Fibroblast of the conjunctiva (primary cell): ENCODE measurements at regions not wholly inside any gene's neighbourhood (a gene's known extent, or its start where the extent isn't known, plus 50 kb on each side); places are given as distances from the start of the nearest gene placed in this dataset.

ENCODE experiments used
- DNase-seq: peaks from one replicate; pipeline ENCODE4 v3.0.0-alpha.2; 2010; ENCODE audit warnings: low read depth

DNA sequence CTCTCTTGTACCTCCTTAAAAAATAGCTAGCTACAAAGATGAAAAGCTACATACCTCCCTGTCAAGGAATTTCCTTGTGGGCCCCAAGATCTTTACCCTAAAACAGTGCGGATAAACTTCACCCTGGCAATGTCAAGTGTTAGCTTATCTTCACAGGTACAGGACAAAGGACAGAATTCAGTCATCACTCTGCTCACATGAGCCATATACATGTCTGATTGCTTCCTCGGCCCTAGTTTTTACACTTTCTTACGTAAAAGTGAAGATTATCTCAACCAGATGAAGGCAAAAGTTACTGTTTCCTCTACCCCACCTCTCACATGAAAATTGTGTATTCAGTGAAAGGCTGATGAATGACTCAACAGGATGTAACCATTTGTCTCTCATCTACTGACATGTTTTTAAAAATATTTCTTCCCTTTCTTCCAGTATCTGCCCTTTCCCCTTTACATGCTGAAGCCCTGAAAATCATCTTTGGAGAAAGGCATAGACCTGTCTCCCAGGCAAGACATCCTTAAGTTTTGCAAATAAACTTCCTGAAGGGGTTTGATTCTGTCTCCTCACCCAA lies 890.1 kb downstream of the GALC start:
- no peak for DNase-seq

DNA sequence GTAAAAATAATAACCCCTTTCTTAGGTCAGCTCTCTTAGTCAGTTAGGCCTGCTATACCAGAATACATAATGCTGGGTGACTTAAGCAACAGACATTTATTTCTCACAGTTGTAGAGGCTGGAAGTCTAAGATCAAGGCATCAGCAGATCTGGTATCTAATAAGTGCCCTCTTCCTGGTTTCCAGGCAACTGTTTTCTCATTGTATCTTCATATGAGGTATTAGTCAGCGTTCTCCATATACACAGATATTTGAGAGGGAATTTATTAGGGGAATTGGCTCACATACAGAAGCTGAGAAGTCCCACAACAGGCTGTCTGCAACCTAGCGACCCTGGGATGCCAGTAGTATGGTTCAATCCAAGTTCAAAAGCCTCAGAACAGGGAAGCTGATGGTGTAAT lies 896.0 kb downstream of the GALC start:
- no peak for DNase-seq

DNA sequence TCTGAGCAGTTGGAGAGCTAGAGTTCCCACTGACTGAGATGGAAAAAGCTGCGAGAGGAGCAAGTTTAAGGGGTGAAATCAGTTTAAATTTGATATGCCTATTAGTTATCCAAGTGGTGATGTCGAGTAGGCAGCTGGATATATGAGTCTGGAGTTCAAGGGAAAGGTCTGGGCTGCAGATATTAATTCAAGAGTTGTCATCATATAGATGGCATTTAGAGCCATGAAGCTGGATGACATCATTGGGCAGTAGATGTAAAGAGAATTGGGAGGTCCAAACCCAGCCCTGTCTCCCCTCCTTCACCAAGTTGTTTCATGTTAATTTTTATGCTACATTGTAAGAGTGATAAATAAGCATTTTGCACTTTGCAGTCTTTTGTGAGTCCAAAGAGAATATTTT lies 898.1 kb downstream of the GALC start:
- no peak for DNase-seq

DNA sequence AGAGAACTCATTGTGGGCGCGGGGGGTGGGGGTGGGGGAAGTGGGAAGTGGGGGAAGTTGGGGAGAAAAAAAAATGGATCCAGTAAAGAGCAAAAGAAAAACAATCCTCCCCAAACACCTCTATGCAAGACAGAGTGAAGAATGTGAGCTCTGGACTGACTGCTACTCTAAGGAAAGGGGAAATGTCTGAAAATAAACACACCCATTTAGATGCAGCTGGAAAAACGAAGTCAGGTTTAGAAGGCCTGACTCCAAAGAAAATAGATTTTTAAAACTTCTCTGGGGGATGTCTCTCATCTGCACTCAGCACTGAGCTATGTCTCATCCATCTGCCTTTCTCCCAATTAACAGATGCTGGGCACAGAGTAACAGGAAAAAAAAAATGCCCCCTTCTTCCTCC lies 904.4 kb downstream of the GALC start:
- no peak for DNase-seq

DNA sequence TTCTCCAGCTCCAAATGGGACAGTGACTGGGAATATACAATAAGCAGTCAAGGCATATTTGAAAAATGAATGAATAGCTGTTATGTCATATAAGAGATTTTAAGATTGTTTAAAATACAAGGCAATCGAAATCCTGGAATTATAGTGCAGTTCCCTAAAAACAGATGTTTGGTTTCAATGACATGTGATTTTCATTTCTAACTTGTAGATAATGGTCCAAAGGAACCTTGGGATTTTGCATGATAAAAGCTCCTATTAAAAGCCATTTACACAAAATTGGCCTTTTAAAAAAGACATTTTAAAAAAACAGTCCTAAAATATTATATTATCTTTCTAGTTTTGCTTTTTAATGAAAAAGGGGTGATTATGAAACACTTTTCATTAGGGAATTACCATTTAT lies 905.1 kb downstream of the GALC start:
- DNase-seq, result no peak

DNA sequence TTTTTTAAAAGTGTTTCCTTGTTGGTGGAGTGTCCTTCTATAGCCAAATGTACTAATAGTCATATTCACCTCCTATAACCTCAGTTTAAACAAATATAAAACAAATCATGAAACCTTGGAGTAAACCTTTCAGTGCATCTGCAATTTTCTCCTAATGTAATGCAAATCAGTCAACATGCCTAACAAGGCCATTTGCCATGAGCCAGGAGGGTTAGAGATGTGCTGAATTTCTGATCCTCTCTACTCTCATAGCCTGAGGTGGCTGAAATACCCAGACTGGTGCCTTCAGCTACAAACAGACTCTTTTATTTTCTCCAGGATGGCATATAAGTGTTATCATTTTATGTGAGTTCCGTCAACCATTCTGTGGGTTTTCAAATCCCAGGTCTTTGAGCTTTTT lies 908.1 kb downstream of the GALC start:
- no peak for DNase-seq

DNA sequence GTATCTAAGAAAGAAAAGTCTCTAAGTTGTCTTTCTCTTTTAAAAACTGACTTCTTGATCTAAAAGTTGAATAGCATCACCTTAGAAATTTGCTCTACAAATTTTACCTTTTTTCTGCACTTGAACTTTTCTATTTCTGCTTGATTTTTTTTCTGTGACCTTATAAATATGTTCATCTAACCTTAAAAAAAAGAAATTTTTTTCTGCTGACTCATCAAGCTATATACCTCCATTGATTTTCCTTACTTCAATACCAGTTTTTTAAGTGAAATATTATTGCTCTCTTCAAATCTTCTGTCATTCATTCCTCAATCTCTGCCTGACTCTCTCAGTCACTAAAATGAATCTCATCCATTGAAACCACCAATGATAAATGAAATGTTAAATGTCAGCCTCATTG lies 910.1 kb downstream of the GALC start:
- no peak for DNase-seq

DNA sequence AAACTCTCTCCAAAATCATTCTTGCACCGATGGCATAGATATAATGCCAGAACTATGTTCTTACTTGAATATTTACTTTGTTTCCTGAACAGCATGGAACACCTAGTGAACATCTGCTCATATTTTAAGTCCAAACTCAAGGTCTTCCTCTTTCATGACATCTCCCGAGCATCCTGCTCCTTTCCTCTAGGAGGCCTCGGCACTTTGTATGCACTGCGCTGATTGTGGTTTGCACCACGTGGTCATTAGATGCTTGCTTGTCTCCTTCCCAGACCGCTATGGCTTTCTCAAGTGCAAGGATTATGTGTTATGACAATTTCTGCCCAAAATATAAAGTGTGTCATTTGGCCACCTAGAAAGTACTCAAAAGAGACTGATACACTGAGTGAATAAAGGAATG lies 912.0 kb downstream of the GALC start:
- no peak for DNase-seq

DNA sequence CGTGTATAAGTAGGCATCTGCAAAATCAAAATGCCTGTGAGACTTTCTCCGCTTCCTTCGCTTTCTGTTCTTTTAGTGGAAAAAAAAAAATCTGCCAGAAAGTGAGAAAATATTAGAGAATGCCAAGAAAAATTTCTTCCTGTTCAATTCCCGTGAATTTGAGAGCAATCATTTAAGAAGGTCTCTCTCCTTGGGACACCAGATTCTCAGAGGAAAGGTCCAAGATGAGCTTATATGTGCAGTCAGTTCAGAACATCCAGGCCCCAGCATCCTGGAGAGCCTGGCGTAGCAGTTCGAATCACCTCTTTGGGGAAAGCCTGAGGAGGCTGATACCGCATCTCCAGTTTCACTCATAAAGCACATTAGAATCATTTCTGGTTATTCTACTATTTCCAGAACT lies 912.8 kb downstream of the GALC start:
- no peak for DNase-seq

DNA sequence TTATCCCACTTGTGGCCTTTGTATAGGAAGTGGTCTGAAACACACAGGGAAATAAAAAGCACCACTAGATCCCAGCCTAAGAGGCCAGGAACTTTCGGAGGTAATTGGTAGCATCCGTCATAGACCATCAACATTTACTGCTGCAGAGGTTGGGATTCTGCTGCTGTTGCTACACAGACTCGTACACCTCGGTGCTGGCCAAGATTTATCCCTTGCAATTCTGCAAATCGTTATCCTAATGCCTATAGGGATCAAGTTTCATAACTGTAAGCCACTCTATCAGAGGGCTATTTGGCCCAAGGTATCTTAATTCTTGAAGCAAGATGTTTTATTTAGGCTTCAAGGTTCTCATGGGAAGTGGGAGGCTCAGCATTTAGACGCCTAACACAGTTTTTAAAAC lies 913.6 kb downstream of the GALC start:
- no peak for DNase-seq

DNA sequence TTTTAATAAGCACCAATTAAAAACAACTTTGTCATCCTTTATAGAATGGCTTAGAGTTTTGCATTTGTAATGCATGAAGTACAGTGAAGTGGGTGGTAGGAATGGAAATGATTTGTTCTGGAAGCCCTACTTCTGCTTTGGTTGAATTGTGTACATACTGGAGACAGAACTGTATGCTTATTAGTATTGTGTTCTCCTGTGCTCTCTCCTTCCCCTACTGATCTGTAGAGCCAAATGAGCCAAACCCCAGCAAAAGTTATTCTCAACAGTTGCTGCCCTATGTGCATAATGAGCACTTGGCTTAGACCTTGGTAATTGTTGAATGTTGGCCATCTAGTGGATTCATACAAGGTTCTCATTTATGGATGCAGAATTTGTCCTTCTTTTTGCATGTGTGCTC lies 916.1 kb downstream of the GALC start:
- no peak for DNase-seq

DNA sequence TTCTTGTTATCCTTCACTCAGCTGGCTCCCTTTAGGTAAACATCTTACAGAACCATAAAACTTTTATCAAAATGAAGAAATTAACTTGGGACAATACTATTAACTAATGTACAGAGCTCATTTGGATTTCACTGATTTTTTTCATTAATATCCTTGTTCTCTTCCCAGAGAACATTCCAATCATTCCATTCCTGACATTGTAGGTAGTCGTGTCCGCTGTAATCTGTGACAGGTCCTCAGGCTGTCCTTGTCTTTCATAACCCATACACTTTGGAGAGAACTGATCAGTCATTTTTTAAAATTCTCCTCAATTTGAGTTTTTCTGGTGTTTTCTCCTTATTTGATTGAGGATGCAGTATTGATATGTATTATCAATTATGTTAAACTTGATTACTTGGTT lies 916.8 kb downstream of the GALC start:
- DNase-seq, result no peak

DNA sequence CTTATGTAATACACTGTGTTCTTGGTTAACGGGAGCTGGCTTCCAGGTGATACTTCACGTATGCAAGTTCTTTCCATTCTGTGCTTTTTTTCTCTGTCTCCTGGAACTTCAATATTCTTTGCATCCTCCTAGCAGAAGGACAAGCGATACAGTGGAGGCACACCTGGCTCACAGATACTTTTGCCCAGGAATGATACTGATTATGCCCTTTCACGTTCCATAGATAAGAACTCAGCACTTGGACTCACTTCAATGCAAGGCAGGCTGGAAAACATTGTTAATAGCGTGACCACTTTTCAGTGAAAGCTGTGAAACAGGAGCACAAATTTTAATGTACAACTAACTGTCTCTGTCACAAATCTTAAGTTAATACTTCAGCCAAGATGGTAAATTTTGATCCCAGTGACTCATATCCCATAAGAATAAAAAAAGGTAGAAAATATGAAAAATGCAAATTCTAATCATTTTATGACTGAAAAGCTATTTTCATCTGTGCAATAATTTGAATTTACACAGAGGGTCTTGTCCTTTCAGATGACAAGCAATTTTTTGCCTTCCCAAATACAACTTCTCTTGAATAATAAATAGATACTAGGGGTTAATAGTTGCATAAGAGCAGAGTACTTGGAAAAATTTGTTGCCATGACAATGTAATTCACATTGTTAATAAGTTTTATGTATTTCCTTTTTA lies 919.0 kb downstream of the GALC start:
- no peak for DNase-seq

DNA sequence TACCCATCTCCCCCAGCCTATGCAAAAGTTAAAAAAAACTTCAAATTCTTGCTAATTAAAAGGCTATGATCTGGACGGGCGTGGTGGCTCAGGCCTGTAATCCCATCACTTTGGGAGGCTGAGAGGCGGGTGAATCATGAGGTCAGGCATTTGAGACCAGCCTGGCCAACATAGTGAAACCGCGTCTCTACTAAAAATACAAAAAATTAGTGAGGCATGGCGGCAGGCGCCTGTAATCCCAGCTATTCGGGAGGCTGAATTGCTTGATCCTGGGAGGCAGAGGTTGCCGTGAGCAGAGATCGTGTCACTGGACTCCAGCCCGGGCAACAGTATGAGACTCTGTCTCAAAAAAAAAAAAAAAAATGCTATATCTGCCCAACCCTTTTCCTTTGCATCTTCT lies 925.4 kb downstream of the GALC start:
- DNase-seq, result no peak

DNA sequence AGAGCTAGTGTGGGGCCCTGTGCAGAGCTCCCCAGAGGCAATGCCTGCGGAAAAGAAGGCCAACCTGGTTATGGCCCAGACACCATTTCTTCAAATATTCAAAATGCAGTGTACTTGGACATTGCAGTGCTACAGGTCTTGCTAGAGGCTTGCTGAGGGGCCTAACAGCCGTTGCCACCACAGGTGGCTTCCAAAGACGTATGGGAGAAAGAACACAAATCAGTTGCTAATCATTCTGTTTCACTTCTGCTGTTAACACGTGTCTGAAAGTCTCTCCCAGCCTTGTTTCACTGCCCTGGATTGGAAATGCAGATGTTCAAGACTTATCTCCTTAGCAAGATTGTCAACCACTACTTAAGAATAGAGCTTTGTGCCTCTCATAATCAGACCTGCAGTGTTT lies 925.9 kb downstream of the GALC start:
- no peak for DNase-seq

DNA sequence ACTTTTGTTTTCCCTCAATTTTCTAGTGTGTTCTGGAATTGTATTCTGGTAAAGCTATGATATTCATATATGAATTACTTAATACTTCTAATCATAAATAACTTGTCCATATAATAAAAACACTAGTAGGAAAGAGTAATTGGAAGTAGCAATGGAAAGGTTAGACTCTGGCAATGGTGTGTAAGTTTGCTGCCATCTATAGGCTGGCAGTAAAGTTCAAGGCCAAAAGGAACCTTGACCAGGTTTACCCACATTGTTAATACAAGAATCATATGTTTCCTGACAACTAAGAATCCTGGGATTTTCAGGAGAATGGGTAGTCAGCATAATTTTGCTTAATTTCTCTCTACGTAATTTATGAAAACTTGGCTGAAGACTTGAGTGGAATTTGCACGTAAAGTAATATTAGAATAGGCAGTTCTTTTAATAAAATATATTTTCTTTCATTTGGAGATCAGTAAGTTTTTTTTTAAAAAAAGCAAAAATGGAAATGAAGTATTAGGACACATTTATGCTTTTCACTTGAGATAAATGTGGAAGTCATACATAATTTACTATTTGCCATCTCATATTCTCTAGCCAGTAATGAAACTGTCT lies 926.7 kb downstream of the GALC start:
- DNase-seq, result no peak

DNA sequence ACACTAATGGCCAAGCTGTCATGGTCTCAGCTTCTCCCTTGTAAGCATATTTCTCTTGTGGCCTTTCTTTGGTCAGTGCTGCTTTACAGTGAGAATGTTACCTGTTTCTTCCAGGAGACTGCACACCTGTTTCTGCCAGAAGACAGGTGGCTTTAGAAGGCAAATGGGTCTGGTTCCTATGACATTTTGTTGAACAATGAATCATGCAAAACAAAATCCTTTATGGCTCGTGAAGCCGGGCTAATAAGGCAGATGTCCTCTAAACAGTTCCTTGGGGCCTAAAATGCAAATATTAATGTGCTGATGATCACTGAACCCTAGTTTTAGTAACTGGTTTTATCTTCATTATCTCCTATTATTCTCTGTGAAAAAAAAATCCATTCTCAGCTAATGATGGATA lies 927.6 kb downstream of the GALC start:
- DNase-seq, result no peak

DNA sequence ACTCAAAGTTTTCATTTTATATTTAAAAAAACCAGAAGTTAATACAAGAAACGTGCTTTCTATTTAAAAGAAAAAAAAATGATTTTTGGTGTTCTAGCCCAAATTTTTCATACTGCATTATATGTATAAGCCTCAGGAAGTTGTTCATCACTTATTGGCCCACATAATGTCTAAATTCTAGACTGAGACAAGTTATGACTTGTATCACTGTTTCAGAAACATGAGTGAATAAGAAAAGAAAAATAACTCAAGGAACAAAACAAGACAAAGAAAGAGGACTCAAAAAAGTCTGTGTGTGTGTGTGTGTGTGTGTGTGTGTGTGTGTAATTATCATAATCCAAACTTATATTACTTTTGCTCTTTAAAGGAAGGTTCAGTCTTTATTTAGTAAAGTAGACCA lies 929.8 kb downstream of the GALC start:
- no peak for DNase-seq

DNA sequence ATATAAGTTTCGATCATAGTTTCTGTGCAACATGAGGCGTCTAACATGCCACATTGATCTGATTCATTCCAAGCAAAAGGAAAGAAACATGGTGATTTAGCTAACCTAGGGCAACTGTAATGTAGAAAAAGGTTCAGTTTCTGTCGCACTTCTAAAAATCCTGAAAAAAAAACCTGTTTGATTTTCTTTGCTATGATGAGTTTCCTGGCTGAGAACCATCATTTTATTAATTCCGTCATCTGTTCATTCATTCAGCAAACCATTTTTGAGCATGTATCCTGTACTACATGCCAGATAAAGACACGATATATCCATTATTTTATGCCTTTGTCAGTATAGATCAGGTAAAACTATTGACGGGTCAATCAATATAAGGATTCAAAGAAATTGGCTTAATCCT lies 932.6 kb downstream of the GALC start:
- DNase-seq, result no peak

DNA sequence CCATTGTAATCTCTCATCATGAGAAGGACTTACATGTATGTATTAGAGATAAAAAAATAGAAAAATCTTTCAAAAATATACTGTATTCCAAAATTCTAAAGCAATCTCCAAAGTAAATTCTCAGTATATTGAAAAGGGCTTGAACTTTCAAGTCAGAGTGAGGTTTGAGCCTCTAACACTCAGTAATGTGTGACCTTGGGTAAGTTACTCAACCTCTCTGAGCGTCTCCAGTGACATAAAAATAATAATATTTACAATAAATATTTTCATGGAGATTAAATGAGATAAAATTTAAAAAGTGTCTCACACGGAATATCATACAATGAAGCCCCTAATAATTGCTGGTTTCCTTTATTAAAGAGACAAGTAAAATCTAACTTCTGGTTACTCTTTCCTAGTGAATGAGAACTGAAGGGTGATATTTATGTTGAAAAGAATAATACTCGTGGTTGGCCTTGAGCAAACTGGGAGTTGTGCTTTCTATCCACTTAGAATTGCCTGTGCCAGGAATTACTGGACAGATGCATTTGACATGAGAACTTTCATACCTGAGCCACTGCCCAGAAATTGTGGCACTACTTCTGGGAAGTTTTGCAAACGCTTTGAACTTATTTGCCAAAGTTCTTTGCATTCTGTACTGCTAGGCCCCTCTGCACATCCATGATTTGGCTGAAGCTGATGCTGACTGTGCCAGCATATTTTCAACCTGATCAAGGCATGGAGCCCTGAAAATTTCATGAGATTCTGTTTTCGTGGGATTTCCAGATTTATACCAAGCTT lies 933.7 kb downstream of the GALC start:
- DNase-seq, result no peak

DNA sequence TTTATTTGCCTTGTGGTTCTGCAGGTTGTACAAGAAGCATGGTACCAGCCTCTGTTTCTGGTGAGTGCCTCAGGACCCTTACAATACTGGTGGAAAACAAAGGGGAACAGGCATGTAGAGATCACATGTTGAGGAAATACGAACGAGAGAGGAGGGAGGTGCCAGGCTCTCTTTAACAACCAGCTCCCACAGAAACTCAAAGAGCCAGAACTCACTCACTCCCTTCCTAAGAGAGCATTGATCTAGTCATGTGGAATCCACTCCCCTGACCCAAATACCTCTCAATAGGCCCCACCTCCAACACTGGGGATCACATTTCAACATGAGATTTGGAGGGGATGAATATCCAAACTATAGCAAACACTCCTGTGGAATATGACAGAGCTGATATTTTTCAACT lies 938.0 kb downstream of the GALC start:
- no peak for DNase-seq

DNA sequence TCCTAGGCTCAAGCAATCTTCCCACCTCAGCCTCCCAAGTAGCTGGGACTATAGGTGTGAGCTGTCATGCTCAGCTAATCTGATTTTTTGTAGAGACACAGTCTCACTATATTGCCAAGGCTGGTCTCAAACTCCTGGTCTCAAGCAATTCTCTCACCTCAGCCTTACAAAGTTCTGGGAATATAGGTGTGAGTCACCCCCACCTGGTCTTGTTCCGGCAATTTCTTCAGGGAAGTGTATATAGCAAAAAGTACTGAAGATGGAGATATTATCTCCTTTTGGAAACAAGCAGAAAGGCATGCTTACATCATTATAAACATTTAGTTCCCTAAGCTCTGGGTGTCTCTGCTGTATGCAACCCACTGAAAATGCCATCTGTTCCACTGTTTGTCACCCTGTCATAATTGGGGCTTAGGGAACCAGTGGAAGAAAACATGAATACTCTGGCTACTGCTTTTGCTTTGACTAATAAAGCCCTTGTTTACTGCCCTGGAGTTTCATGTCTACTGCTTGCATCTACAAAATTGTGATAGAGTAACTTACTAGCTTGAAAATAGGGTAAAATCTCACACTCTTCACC lies 940.2 kb downstream of the GALC start:
- no peak for DNase-seq

DNA sequence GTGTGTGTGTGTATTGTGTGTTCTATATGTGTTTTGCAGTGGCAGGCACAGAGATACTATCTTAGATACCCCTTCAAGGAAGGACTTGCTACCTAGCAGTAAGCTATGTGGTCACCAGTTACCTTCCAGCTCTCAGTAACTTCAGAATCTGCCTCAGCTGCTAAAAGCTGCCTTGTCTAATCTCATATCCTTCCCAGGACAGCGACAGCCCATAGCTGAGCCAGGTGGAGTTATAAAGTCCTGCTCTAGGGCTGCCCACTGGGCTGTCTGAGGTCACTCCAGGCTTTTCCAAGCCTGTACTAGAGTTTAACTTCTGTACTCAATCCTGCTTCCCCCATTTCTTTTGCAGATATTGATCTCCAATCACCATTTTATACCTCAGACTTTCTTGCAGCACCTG lies 942.6 kb downstream of the GALC start:
- no peak for DNase-seq
